ENCODE measurements at regions not wholly inside any gene's neighbourhood (a gene's known extent, or its start where the extent isn't known, plus 50 kb on each side); places are given as distances from the start of the nearest gene placed in this dataset.

DNA sequence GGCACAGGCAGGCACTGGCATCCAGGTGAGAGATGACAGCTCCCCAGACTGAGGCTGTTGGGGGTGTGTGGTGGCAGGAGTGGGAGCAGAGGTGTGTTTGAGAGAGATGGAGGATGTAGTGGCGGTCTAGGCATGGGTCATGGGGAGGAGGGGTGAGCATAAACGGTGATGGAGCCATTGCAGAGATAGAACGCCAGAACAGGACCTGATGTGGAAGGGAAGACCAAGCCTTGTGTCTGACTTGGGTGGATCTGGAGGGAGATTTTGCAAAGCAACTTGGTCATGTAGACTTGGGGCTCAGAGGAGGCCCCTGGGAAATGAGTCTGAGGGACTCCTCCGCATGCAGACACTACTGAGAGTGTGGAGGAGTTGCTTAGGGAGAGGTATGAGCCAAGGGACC, 50.0 kb upstream of the CLDN5 start:
- DNase-seq (ENCODE audit: extremely low read depth, low read depth), result no peak
- TF ChIP-seq, protein P1, sequence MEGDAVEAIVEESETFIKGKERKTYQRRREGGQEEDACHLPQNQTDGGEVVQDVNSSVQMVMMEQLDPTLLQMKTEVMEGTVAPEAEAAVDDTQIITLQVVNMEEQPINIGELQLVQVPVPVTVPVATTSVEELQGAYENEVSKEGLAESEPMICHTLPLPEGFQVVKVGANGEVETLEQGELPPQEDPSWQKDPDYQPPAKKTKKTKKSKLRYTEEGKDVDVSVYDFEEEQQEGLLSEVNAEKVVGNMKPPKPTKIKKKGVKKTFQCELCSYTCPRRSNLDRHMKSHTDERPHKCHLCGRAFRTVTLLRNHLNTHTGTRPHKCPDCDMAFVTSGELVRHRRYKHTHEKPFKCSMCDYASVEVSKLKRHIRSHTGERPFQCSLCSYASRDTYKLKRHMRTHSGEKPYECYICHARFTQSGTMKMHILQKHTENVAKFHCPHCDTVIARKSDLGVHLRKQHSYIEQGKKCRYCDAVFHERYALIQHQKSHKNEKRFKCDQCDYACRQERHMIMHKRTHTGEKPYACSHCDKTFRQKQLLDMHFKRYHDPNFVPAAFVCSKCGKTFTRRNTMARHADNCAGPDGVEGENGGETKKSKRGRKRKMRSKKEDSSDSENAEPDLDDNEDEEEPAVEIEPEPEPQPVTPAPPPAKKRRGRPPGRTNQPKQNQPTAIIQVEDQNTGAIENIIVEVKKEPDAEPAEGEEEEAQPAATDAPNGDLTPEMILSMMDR (IDR thresholded peaks at IDR 0.05; ENCODE audit: low read depth, low read length, missing control alignments), result no peak
- no peak overlapping the region for H3K4me3 ChIP-seq (replicated peaks; ENCODE audit: low read depth, low read length)

DNA sequence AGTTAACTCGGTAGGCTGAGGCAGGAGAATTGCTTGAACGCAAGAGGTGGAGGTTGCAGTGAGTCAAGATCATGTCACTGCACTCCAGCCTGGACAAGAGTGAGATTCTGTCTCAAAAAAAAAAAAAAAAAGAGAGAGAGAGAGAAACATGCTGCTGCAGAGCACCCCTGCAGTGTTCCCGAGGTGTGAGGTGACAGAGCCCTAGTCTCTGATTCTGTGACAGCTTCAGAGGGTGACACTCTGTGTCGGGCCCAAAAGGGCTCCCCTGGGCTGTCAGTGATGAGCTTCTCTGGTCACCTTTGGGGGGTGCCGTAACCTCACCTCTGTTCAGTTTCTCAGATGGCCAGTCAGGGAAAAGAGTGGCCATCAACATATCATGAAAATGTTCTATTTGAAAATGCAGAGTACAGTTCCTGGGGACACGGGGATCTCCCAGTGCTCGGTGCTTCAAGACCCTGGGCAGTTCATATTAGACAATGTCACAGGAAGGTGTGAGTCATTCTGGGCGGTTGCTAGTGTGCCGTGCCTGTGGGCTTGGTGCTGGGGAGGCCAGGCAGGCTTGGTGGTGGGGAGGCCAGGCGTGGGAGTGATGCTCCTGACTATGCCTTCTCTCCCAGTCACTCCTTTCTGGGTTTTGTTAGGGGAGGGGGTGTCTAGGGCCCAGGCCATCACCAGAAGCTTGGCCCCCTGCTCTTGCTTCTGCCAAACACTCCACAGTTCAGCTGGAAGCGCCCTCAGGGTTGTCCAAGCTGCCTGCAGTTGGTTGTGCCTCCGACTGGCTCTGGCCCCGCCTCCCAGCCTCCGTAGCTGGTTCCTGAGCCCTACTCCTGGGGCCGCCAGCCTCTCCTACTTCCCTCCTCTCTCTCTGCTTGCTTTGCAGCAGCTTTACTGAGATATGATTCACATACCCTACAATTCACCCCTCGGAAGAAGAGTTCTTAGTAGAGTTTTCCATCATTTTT, 52.5 kb upstream of the CLDN5 start:
- no peak overlapping the region for H3K4me3 ChIP-seq (replicated peaks; ENCODE audit: low read depth, low read length)
- TF ChIP-seq, protein P1 (IDR thresholded peaks at IDR 0.05; ENCODE audit: low read depth, low read length, missing control alignments), result no peak
- no peak for DNase-seq (ENCODE audit: extremely low read depth, low read depth)

DNA sequence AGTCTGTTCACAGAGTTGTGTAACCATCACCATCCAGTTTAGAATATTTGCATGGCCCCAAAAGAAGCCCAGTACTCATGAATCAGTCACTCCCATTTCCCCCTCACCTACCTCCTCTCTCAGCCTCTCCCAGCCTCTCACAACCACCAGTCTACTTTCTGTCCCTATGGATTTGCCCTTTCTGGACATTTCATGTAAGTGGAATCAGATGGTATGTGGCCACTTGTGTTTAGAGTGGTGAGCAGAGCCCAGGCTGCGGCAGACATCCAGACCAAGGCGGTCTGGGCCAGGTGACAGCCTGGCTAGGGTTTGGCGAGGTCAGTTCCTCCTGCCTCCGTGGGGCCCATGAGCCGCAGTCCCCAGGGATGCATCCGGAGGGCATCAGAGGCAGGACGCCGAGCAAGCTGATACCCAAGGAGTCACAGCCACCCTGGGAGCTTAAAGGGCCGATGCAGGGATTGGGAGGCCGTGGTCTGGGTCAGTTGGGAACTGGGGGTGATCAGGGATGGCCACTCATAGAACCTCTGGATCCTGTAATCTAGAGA, 53.3 kb upstream of the CLDN5 start:
- TF ChIP-seq, protein P1 (IDR thresholded peaks at IDR 0.05; ENCODE audit: low read depth, low read length, missing control alignments), result no peak
- DNase-seq (ENCODE audit: extremely low read depth, low read depth), result no peak
- H3K4me3 ChIP-seq (replicated peaks; ENCODE audit: low read depth, low read length), result no peak overlapping the region

DNA sequence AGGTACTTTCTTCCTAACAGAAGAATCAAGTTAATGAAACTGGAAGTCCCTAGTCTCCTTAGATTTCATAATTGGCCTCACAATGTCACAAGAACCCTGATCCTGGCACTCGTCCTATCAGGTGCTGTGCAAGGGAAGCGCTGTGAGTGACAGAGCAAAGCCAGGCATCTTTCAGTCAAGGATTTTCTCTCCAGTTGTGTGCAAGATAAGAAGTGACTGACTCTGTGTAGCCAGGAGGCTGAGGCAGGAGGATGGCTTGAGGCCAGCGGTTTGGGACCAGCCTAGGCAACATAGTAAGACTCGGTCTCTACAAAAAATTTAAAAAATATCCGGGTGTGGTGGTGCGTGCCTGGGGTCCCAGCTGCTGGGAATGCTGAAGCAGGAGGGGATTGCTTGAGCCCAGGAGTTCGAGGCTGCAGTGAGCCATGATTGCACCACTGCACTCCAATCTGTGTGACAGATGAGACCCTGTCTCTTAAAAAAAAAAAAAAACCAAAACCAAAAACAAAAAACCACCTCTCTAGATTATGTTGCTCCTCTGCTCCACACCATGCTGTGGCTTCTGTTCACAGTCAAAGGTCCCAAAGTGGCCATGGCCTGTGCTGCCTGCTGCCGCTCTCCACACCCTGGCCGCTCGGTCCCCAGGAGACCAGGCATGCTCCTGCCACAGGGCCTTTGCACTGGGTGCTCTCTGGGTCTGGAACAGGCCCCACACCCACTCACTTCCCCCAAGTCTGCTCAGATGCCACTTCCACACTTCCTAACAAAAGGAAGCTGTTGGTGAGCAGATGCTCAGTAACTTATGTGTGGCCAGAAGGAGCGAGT, 54.2 kb upstream of the CLDN5 start:
- no peak for DNase-seq (ENCODE audit: extremely low read depth, low read depth)
- H3K4me3 ChIP-seq (replicated peaks; ENCODE audit: low read depth, low read length), result no peak overlapping the region
- TF ChIP-seq, protein P1 (IDR thresholded peaks at IDR 0.05; ENCODE audit: low read depth, low read length, missing control alignments), result no peak

DNA sequence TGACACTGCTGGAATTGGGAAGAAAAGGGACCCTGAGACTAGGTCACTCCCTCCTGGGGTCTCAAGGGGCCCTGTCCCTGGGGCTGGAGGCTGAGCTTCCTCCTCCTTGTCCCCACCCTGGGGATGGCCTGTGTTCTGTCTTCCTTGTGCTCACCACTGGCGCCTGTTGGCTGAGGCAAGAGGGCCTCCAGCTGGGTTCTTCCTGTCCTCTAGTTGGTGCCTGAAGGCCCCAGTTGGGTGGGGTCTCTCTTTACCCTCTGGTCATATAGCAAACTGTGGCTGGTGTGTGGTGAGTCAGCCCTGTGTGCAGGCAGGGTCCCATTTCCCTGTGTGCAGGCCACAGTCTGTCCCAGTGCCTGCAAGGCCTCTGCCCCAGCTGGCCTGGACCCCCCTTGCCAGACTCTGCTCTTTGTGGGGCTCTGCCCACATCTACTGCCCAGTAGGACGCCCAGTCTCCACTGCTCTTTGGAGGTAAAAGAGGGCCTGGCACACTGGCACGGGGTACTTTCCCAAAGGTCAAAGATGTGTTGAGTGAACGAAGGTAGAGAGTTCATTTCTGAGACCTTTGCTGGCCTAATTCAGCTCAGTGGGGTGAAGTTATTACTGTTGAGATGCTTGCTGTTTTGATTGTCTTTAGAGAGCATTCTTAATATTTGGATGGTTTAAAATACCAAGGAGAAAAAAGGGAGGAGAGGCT, 55.1 kb upstream of the CLDN5 start:
- no peak overlapping the region for H3K4me3 ChIP-seq (replicated peaks; ENCODE audit: low read depth, low read length)
- TF ChIP-seq, protein P1 (IDR thresholded peaks at IDR 0.05; ENCODE audit: low read depth, low read length, missing control alignments), result no peak
- no peak for DNase-seq (ENCODE audit: extremely low read depth, low read depth)

DNA sequence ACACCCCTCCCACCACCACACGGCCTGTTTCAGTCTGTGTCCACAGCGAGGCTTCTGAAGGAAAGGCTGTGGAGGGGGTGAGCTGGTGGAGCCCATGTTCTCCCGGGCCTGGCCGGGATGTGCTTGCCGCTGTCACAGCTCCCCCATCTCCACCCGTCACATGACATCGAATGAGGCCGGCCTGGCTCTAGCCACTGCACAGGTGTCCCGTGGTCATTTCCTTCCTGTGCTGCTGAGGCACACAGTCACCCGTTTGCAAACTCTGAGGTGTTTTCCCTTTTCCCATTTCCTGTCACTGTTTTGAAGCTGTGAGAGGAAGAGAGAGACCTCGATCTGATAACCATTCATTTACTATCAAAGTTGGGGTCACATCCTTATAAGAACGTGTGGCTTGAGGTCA, 55.7 kb upstream of the CLDN5 start:
- TF ChIP-seq, protein P1 (IDR thresholded peaks at IDR 0.05; ENCODE audit: low read depth, low read length, missing control alignments), result no peak
- no peak overlapping the region for H3K4me3 ChIP-seq (replicated peaks; ENCODE audit: low read depth, low read length)
- DNase-seq (ENCODE audit: extremely low read depth, low read depth), result no peak
